GM19240 (cell line): ENCODE measurements at regions not wholly inside any gene's neighbourhood (a gene's known extent, or its start where the extent isn't known, plus 50 kb on each side); places are given as distances from the start of the nearest gene placed in this dataset.

ENCODE experiments used
- DNase-seq: peaks from one replicate; pipeline ENCODE4 v3.0.0; 2011; ENCODE audit warnings: low spot score; ENCODE audit not compliant: insufficient read length

- no peak for DNase-seq
Observed at GRCh38 chr10:43802988-43803696, 154.5 kb upstream of the ZNF32 start.

- DNase-seq = no peak
Observed at GRCh38 chr10:43801626-43802025, 152.9 kb upstream of the ZNF32 start.

GRCh38 chr10:43801140-43801539 is 152.5 kb upstream of the ZNF32 start:
- DNase-seq = no peak

GRCh38 chr10:43796781-43797180 is 148.1 kb upstream of the ZNF32 start:
- no peak for DNase-seq

- DNase-seq = no peak
Observed at GRCh38 chr10:43795639-43796038, 147.0 kb upstream of the ZNF32 start.

- DNase-seq = no peak
Observed at GRCh38 chr10:43795093-43795492, 146.4 kb upstream of the ZNF32 start.

- no peak for DNase-seq
Observed at GRCh38 chr10:43794181-43794815, 145.6 kb upstream of the ZNF32 start.

GRCh38 chr10:43793704-43794103 is 145.0 kb upstream of the ZNF32 start:
- no peak for DNase-seq

GRCh38 chr10:43790147-43790546 is 141.5 kb upstream of the ZNF32 start:
- DNase-seq = no peak

- no peak for DNase-seq
Observed at GRCh38 chr10:43785252-43785651, 136.6 kb upstream of the ZNF32 start.

GRCh38 chr10:43782814-43783213 is 134.1 kb upstream of the ZNF32 start:
- no peak for DNase-seq

- DNase-seq = no peak
Observed at GRCh38 chr10:43781480-43782361, 133.0 kb upstream of the ZNF32 start.

- no peak for DNase-seq
Observed at GRCh38 chr10:43778571-43778970, 129.9 kb upstream of the ZNF32 start.

- no peak for DNase-seq
Observed at GRCh38 chr10:43775384-43775783, 126.7 kb upstream of the ZNF32 start.

- no peak for DNase-seq
Observed at GRCh38 chr10:43774234-43774769, 125.6 kb upstream of the ZNF32 start.

GRCh38 chr10:43773736-43774135 is 125.1 kb upstream of the ZNF32 start:
- DNase-seq = no peak

- no peak for DNase-seq
Observed at GRCh38 chr10:43772171-43772570, 123.5 kb upstream of the ZNF32 start.

GRCh38 chr10:43771675-43772074 is 123.0 kb upstream of the ZNF32 start:
- DNase-seq = no peak

GRCh38 chr10:43765516-43765915 is 116.8 kb upstream of the ZNF32 start:
- DNase-seq = no peak

GRCh38 chr10:43763846-43764245 is 115.2 kb upstream of the ZNF32 start:
- no peak for DNase-seq

GRCh38 chr10:43760514-43760913 is 111.8 kb upstream of the ZNF32 start:
- no peak for DNase-seq

GRCh38 chr10:43759216-43759615 is 110.5 kb upstream of the ZNF32 start:
- DNase-seq = no peak
